ENCODE measurements at regions not wholly inside any gene's neighbourhood (a gene's known extent, or its start where the extent isn't known, plus 50 kb on each side); places are given as distances from the start of the nearest gene placed in this dataset.

DNA sequence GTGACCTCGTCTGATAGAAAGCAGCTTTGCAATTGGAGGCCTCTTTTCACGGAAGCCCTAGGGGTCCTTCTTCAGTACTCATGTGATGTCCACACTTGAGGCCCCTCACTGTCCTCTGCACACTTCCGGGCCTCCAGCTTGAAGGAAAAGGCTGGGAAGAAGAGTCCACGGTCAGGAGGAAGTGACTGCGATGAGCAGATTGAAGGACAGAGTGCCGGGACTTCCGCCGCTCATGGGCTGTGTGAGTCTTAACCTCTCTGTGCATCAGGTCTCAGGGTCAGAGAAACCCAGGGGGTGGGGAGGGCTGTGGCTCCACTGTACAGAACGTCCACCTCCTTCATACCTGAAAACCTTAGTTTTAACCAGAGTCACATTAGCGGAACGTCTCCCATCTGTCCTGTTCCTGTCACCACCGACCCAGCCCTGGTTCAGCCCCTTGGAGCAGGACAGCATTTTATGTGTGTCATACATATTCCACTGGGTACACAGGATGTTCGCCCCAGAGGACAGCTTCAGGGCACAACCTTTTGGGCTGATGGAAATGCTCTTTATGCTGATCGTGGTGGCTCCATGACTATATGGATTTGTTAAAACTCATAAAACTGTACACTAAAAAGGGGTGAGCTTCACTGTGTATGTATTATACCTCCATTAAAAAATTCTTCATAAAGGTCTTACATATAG is 51.0 kb upstream of the SORCS2 start:
- no peak for TF ChIP-seq CTCF (conservative IDR thresholded peaks at IDR 0.05)
- H3K27ac ChIP-seq: no peak overlapping the region

DNA sequence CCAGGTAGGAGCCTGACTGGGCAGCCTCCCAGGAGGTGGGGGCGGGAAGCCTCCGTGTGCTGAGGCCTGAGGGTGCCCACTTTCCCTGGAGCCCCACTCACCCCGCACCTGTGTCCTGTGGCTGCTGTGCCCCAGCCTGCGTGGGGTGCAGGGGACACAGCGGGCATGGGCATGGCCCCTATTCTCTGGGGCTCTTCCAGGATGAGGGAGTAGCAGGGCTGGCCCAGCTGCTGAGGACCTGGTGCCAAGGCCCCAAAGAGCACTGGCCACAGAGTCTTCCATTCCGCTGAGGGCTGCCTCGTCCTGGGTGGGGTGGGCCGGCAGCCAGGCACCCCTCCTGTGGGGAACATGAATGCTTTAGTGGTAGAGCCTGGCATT is 51.7 kb upstream of the SORCS2 start:
- no peak for TF ChIP-seq CTCF (conservative IDR thresholded peaks at IDR 0.05)
- H3K27ac ChIP-seq: no peak overlapping the region

GRCh38 chr4:7140062-7140691 is 52.2 kb upstream of the SORCS2 start:
- no peak overlapping the region for H3K27ac ChIP-seq
- TF ChIP-seq CTCF (conservative IDR thresholded peaks at IDR 0.05): no peak

DNA sequence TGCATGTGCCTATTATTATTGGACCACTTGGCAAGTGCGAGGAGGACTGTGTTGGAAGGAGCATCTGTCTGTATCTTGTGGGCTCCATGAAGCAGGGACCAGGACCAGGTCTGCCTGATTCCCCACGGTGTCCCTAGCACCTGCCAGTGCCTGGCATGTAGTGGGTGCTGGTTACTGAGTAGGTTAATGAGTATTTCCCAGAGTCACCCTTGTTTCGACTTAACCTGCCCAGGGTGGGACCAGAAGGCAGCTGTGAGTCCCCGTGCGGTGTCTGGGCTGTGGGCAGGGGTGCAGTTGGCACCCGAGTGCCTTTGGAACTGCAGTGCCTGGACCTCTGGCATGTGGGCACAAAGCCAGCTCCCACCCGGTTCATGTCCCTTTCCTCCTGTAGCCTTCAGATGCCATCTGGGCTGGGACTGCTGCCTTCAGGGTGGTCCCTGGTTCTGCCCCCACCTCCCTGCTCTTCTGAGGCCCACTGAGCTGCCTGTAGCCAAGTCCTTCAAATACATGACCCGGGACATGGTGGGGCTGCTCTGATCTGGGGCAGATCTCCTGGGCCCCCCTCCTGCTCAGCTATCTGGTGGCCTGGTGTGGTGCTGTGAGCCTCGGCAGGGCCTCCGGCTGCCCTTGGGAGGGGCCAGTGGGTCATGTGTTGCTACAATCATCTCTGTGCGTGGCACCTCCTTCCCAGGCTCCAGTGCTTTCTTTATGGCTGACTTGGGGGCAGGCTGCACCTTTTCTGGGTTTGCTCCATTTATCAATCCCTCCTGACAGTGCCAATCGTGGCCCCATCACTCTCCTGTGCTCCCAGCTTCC is 53.0 kb upstream of the SORCS2 start:
- TF ChIP-seq CTCF (conservative IDR thresholded peaks at IDR 0.05): no peak
- H3K27ac ChIP-seq: no peak overlapping the region

DNA sequence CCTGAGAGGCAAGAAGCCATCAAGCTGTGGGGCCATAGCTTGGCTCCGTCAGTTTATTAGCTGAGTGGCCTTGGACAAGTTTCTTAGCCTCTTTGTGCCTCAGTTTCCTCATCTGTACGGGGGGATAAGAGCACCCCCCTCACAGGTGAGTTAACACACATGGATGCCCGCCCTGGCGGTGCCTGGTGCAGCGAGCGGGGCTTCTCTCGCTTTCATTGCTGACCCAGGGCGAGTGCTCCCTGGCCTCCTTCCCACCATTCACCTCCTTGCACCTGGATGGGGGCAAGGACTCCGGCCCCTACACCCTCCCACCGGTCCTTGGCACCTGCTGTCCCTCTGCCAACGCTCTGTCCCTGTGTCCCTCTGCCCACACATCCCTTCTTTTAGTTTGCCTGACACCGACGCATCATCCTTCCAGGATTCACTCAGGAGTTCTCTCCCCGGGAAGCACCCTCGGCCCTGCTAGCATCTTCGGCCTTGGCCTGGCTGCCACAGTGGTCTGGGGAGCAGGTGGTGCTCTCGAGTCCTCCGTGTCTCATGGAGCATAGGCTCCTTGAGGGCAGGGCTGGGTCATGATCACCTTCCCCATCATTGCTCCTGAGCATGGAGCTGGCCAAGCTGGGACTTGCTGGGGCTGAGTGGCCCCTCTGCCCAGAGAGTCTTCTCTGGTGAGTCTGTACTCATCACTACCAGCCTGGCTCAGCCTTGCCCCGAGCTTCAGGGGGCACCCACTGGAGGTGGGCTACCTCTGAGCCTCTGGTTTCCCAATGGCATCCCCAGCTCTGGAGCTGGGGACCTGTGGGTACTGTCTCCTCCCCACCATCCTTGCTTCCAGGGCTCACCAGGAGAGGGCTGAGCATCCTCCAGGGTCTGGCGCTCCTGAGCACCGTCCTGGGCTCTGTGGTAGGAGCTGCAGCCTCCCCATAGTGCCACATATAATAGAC is 53.8 kb upstream of the SORCS2 start:
- no peak for TF ChIP-seq CTCF (conservative IDR thresholded peaks at IDR 0.05)
- H3K27ac ChIP-seq: no peak overlapping the region

DNA sequence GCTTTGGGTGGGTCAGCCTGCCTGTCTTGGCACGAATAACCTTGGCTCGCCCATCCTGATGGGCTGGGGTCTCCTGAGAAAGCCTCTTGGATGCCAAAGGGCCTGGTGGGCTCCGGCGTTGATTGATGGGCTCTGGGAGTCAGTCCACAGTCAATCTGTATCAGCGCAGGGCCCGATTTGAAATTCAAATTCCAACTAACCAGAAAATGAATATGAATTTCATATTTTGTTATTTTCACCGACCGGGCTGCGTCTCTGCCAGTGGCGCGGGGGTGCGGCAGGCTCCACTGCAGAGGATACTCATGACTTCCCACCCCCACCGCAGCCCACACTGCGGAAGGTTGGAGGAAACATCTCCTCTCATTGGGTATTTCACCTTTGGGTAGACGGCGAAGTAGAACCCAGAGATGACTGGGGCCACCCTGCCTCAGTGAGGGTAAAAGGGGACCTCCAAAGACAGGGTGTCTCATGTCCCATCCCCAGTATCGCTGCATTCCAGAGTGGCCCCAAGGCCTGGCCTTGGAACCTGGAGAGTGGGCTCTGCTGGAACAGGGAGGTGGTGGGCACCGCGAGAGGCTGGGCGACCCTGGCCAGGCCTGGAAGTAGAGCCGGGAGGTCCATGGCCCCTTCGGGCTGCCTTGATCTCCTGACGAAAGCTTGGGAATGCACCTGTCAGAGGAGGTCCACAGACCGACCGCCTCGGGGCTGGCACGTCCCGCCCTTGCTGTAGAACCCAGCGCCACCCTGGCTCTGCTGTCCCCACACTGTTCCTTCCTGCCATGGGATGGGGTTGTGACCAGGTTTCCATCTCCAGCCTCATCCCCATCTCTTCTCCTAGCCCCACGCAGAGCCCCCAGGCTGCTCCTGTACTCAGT is 54.8 kb upstream of the SORCS2 start:
- no peak overlapping the region for H3K27ac ChIP-seq
- no peak for TF ChIP-seq CTCF (conservative IDR thresholded peaks at IDR 0.05)
